Right lobe of liver (tissue), 6 donors: ENCODE measurements at regions not wholly inside any gene's neighbourhood (a gene's known extent, or its start where the extent isn't known, plus 50 kb on each side); places are given as distances from the start of the nearest gene placed in this dataset.

Source experiments
- ATAC-seq, 4 donors: fragments of 200-7000 bp; cut with Tn5 transposase; one replicate each; pipeline ENCODE4 v1.9.1; 2020; ENCODE audit warnings: mild to moderate bottlenecking in 4 of 4, moderate library complexity in 4 of 4
- DNase-seq, 3 donors: peaks; one replicate each; pipeline ENCODE4 v3.0.0-alpha.2; 2020
- H3K27ac ChIP-seq, 3 donors: fragments of 200-600 bp; one replicate each; pipeline ENCODE4 v1.8.0; 2022
- H3K27me3 ChIP-seq, 2 donors: fragments of 200-600 bp; one replicate each; pipeline ENCODE4 v1.8.0; 2022
- H3K36me3 ChIP-seq, 4 donors: fragments of 200-600 bp; sonication (generic) in 1 of 4; one replicate each; pipeline versions ENCODE4 v1.5.1 to v1.8.0; 2017 to 2022; ENCODE audit warnings: control low read depth in 1 of 4
- H3K4me1 ChIP-seq, 4 donors: fragments of 200-600 bp; sonication (generic) in 1 of 4; one replicate each; pipeline versions ENCODE4 v1.5.1 to v1.8.0; 2017 to 2022; ENCODE audit warnings: control low read depth in 1 of 4
- H3K4me3 ChIP-seq, 3 donors: fragments of 200-600 bp; one replicate each; pipeline ENCODE4 v1.8.0; 2022
- H3K9me3 ChIP-seq, 4 donors: fragments of 200-600 bp; sonication (generic) in 1 of 4; one replicate each; pipeline versions ENCODE4 v1.5.1 to v1.8.0; 2017 to 2022; ENCODE audit warnings: control low read depth in 1 of 4
- POLR2A ChIP-seq: fragments of 450-650 bp; IDR thresholded peaks from one replicate; pipeline ENCODE4 v1.6.1; 2017; ENCODE audit warnings: antibody characterized with exemption, mild to moderate bottlenecking
- whole genome bisulfite sequencing: methylation state at CpG from one replicate; pipeline ENCODE4 v1.1.6; 2018; ENCODE audit warnings: low coverage, low lambda C conversion rate; ENCODE audit not compliant: insufficient coverage; ENCODE audit errors: missing lambda C conversion rate; 5-methylcytosine and 5-hydroxymethylcytosine counted together
- intact Hi-C, 2 donors: fragments of 100-400 bp; cut with DNase I; formaldehyde crosslinking; loops; one replicate each; pipeline versions ENCODE4 v1.11.2 to v1.14.1; 2022
- TF ChIP-seq, protein P1 (sequence below), 4 donors: fragments of 200-600 bp in 3 of 4; fragments of 450-650 bp in 1 of 4; IDR thresholded peaks; one replicate each; pipeline versions ENCODE4 v1.5.1 to v1.8.0; 2016 to 2022; ENCODE audit warnings: antibody characterized with exemption in 4 of 4, mild to moderate bottlenecking in 2 of 4
- donor health status: DM: no; HTN: yes; CAD: no.
- donor health status: DM: no; HTN: no; CAD: no.
- donor health status: DM: no; HTN: no; CAD: no.
- donor health status: DM: no; HTN: yes; CAD: no.
- donor health status: DM: no; HTN: yes; CAD: no.

DNA sequence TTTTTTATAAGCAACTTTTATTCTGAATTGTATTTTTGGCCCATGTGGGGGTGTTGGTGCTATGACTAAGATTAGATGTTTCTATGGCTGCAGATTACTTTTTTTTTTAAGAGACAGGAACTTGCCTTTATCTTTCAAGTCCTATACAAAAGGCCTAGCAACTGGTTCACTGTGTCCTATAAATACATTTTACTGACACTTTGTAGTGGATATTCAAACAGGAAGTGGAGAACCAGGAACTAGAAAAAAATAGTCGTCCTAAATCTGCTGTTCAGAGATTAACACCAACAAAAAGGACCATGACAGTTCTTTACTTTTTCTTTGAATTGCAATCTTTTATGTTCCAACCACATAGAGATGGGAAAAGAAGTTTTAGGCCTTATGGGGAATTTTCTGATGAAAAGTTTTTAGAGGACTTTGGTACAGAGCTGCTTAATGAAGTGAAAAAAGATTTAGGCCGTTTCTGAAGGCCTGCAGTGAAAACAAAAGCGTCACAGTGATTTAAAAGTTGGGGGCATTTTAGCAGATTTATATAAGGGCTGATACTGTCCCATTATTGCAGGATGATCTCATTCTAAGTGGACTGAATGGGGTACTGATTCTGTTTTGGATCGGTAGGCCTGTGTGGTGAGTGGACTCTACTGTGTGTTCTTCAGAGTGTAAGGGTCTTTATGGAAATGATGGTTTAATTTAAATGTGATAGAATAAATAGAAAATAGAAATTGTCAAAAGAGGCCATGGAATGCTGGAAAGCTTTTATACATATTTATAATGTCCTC is 136.4 kb upstream of the DEPDC1 start:
- H3K9me3 ChIP-seq = no peaks in the 10 kb centered on the region
- H3K4me3 ChIP-seq = no peak overlapping the region
- no peaks in the 10 kb centered on the region for H3K27me3 ChIP-seq
- no peak overlapping the region for H3K27ac ChIP-seq
- WGBS = 62% methylated on average over 4 of the region's 4 CpGs
- no peak for ATAC-seq
- TF ChIP-seq, protein P1, sequence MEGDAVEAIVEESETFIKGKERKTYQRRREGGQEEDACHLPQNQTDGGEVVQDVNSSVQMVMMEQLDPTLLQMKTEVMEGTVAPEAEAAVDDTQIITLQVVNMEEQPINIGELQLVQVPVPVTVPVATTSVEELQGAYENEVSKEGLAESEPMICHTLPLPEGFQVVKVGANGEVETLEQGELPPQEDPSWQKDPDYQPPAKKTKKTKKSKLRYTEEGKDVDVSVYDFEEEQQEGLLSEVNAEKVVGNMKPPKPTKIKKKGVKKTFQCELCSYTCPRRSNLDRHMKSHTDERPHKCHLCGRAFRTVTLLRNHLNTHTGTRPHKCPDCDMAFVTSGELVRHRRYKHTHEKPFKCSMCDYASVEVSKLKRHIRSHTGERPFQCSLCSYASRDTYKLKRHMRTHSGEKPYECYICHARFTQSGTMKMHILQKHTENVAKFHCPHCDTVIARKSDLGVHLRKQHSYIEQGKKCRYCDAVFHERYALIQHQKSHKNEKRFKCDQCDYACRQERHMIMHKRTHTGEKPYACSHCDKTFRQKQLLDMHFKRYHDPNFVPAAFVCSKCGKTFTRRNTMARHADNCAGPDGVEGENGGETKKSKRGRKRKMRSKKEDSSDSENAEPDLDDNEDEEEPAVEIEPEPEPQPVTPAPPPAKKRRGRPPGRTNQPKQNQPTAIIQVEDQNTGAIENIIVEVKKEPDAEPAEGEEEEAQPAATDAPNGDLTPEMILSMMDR (IDR thresholded peaks at IDR 0.05) = no peak
- no peak for TF ChIP-seq POLR2A
- no peaks in the 10 kb centered on the region for H3K4me1 ChIP-seq
- no peaks in the 10 kb centered on the region for H3K36me3 ChIP-seq
- no peak for DNase-seq
- intact Hi-C loops = no loop called here

- DNase-seq = no peak
- Histone ChIP-seq H3K36me3 (no peaks in the 10 kb centered on the region), H3K27me3 (no peaks in the 10 kb centered on the region), H3K4me3 (no peak overlapping the region), H3K4me1 (no peaks in the 10 kb centered on the region), H3K9me3 (no peaks in the 10 kb centered on the region), H3K27ac (no peak overlapping the region)
- no peak for ATAC-seq
- intact Hi-C loops = no loop called here
- TF ChIP-seq, protein P1 (IDR thresholded peaks at IDR 0.05) = no peak
- TF ChIP-seq POLR2A = no peak
These were observed 147.6 kb upstream of the DEPDC1 start for GRCh38 chr1:68644504-68644903.

DNA sequence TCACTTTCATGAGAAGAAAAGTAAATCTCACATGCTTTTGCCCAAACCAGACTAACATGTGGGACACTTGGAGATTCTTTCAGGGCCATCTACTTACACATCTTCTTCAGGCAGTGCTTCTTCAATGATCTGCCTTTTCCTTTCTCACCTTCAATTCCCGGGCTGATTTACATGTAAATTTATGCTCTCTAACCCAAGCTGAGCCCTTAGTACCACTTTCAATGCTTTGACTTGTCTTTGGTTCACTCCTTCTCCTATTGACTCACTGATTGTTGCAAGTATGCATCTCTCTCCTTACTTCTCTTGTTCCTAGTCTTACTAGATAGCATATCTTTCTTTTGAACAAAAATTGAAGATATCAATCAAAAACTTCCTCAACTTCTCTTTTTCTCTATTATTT is 154.2 kb upstream of the DEPDC1 start:
- no peak for TF ChIP-seq POLR2A
- TF ChIP-seq, protein P1 (IDR thresholded peaks at IDR 0.05) = no peak
- WGBS = 0% methylated on average over 1 of the region's 1 CpG
- ATAC-seq = no peak
- Histone ChIP-seq H3K4me3 (no peak overlapping the region), H3K27ac (no peak overlapping the region), H3K27me3 (no peaks in the 10 kb centered on the region), H3K36me3 (no peaks in the 10 kb centered on the region), H3K9me3 (no peaks in the 10 kb centered on the region), H3K4me1 (no peaks in the 10 kb centered on the region)
- DNase-seq = no peak
- intact Hi-C loops = no loop called here

- intact Hi-C loops = no loop called here
- no peak for ATAC-seq
- TF ChIP-seq, protein P1 (IDR thresholded peaks at IDR 0.05) = no peak
- no peak for TF ChIP-seq POLR2A
- Histone ChIP-seq H3K9me3 (no peaks in the 10 kb centered on the region), H3K4me1 (no peaks in the 10 kb centered on the region), H3K36me3 (no peaks in the 10 kb centered on the region), H3K4me3 (no peak overlapping the region), H3K27ac (no peak overlapping the region), H3K27me3 (no peaks in the 10 kb centered on the region)
- WGBS = 37% methylated on average over 2 of the region's 2 CpGs
- no peak for DNase-seq
These were observed 157.0 kb upstream of the DEPDC1 start for GRCh38 chr1:68653882-68654281.
